ENCODE measurements at regions not wholly inside any gene's neighbourhood (a gene's known extent, or its start where the extent isn't known, plus 50 kb on each side); places are given as distances from the start of the nearest gene placed in this dataset.

DNA sequence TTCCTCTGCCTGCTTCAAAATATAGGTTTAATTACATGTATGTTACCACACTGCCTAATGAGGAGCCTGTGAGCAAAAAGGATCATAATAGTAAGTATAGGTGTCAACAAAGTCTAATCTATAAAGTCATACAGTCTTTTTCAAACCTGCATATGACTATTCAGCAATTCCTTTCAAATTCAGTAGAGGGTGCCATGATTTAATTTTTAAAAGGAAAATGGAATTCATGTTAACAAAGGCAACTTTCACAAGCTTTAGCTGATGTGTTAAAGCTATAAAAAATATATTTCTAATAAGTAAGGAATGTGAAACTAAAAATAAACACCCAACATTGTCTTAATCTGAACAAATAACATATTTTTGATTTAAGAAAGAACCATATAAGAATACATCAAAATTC, 52.1 kb downstream of the MPP7 start:
- Histone ChIP-seq H3K4me1 (ENCODE audit: insufficient read depth, low read length) (no peaks in the 10 kb centered on the region), H3K27me3 (ENCODE audit: insufficient read depth, low read length) (no peaks in the 10 kb centered on the region), H3K4me3 (ENCODE audit: low read length) (no peak overlapping the region), H3K36me3 (ENCODE audit: insufficient read depth, low read length) (no peaks in the 10 kb centered on the region), H3K9me3 (ENCODE audit: low read length) (no peaks in the 10 kb centered on the region), H2AFZ (ENCODE audit: low read depth, low read length) (no peak overlapping the region)

GRCh38 chr10:28250358-28250757, 52.5 kb downstream of the MPP7 start:
- no peak overlapping the region for H3K4me3 ChIP-seq (ENCODE audit: low read length)
- no peaks in the 10 kb centered on the region for H3K27me3 ChIP-seq (ENCODE audit: insufficient read depth, low read length)
- H3K9me3 ChIP-seq (ENCODE audit: low read length): no peaks in the 10 kb centered on the region
- no peaks in the 10 kb centered on the region for H3K4me1 ChIP-seq (ENCODE audit: insufficient read depth, low read length)
- H2AFZ ChIP-seq (ENCODE audit: low read depth, low read length): no peak overlapping the region
- no peaks in the 10 kb centered on the region for H3K36me3 ChIP-seq (ENCODE audit: insufficient read depth, low read length)

DNA sequence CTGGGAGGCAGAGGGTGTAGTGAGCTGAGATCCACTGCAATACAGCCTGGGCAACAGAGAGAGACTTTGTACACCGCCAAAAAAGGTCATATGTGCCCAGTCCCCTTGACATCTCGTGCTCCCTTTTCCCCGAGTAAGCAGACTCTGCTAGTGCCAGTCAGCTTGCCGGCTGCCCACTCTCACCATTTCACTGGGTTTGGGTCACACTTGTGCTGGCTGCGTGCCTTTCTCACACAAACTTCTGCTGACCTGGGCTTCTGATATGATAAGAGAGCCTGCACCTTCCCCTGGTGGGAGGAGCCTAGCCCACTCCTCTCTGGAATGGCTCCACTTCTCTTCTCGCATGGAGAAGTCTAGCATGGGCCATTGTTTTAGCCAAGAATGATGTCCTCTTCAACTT, 53.4 kb downstream of the MPP7 start:
- Histone ChIP-seq H3K27me3 (ENCODE audit: insufficient read depth, low read length) (no peaks in the 10 kb centered on the region), H2AFZ (ENCODE audit: low read depth, low read length) (no peak overlapping the region), H3K9me3 (ENCODE audit: low read length) (no peaks in the 10 kb centered on the region), H3K36me3 (ENCODE audit: insufficient read depth, low read length) (no peaks in the 10 kb centered on the region), H3K4me3 (ENCODE audit: low read length) (no peak overlapping the region), H3K4me1 (ENCODE audit: insufficient read depth, low read length) (no peaks in the 10 kb centered on the region)

DNA sequence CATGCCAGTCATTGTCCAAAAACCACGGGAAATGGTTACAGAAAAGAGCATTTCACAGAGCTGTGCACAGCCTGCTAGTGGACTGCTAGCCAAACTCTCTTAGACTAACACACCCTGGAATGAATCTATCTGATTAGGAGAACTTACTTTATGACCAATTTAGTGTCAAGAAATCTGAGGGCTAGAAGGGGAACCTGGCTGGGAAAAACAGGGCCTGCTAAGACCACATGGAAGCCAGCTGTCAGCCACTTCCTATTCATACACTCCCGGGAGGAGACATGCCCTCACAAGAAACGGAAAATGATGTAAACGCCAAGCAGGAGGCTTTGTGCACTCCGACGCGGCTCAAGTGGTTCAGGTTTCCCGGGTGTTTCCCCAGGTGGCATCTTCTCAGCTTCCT, 54.8 kb downstream of the MPP7 start:
- Histone ChIP-seq H3K4me1 (ENCODE audit: insufficient read depth, low read length) (no peaks in the 10 kb centered on the region), H3K27me3 (ENCODE audit: insufficient read depth, low read length) (no peaks in the 10 kb centered on the region), H3K36me3 (ENCODE audit: insufficient read depth, low read length) (no peaks in the 10 kb centered on the region), H3K4me3 (ENCODE audit: low read length) (no peak overlapping the region), H2AFZ (ENCODE audit: low read depth, low read length) (no peak overlapping the region), H3K9me3 (ENCODE audit: low read length) (no peaks in the 10 kb centered on the region)

DNA sequence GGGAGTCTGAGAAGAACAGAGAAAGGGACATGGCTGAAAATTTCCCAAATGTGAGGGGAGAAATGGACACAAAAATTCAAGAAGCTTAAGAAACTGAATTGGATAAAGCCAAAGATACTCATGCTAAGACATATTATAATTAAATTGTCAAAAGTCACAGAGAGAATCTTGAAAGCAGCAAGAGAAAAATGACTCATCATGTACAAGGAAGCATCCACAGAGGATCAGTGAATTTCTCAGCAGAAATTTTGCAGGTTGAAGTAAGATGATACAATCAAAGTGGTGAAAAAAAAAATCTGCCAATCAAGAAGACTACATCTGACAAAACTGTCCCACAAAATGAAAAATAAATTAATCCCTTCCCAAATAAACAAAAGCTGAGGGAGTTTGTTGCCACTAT, 56.8 kb downstream of the MPP7 start:
- Histone ChIP-seq H2AFZ (ENCODE audit: low read depth, low read length) (no peak overlapping the region), H3K9me3 (ENCODE audit: low read length) (no peaks in the 10 kb centered on the region), H3K4me3 (ENCODE audit: low read length) (no peak overlapping the region), H3K27me3 (ENCODE audit: insufficient read depth, low read length) (no peaks in the 10 kb centered on the region), H3K36me3 (ENCODE audit: insufficient read depth, low read length) (no peaks in the 10 kb centered on the region), H3K4me1 (ENCODE audit: insufficient read depth, low read length) (no peaks in the 10 kb centered on the region)

GRCh38 chr10:28243923-28244322, 58.9 kb downstream of the MPP7 start:
- Histone ChIP-seq H2AFZ (ENCODE audit: low read depth, low read length) (no peak overlapping the region), H3K4me1 (ENCODE audit: insufficient read depth, low read length) (no peaks in the 10 kb centered on the region), H3K27me3 (ENCODE audit: insufficient read depth, low read length) (no peaks in the 10 kb centered on the region), H3K4me3 (ENCODE audit: low read length) (no peak overlapping the region), H3K36me3 (ENCODE audit: insufficient read depth, low read length) (no peaks in the 10 kb centered on the region), H3K9me3 (ENCODE audit: low read length) (no peaks in the 10 kb centered on the region)

GRCh38 chr10:28242555-28243204, 60.2 kb downstream of the MPP7 start:
- Histone ChIP-seq H3K4me3 (ENCODE audit: low read length) (no peak overlapping the region), H3K36me3 (ENCODE audit: insufficient read depth, low read length) (no peaks in the 10 kb centered on the region), H3K27me3 (ENCODE audit: insufficient read depth, low read length) (no peaks in the 10 kb centered on the region), H3K9me3 (ENCODE audit: low read length) (no peaks in the 10 kb centered on the region), H3K4me1 (ENCODE audit: insufficient read depth, low read length) (no peaks in the 10 kb centered on the region), H2AFZ (ENCODE audit: low read depth, low read length) (no peak overlapping the region)

- no peaks in the 10 kb centered on the region for H3K4me1 ChIP-seq (ENCODE audit: insufficient read depth, low read length)
- no peaks in the 10 kb centered on the region for H3K9me3 ChIP-seq (ENCODE audit: low read length)
- no peaks in the 10 kb centered on the region for H3K36me3 ChIP-seq (ENCODE audit: insufficient read depth, low read length)
- H3K4me3 ChIP-seq (ENCODE audit: low read length): no peak overlapping the region
- H2AFZ ChIP-seq (ENCODE audit: low read depth, low read length): no peak overlapping the region
- no peaks in the 10 kb centered on the region for H3K27me3 ChIP-seq (ENCODE audit: insufficient read depth, low read length)
Observed at GRCh38 chr10:28241741-28242399, 61.0 kb downstream of the MPP7 start.

GRCh38 chr10:28240400-28240799, 62.5 kb downstream of the MPP7 start:
- Histone ChIP-seq H3K9me3 (ENCODE audit: low read length) (no peaks in the 10 kb centered on the region), H3K4me3 (ENCODE audit: low read length) (no peak overlapping the region), H3K36me3 (ENCODE audit: insufficient read depth, low read length) (no peaks in the 10 kb centered on the region), H2AFZ (ENCODE audit: low read depth, low read length) (no peak overlapping the region), H3K4me1 (ENCODE audit: insufficient read depth, low read length) (peaks cover 7% of the 10 kb centered on the region), H3K27me3 (ENCODE audit: insufficient read depth, low read length) (no peaks in the 10 kb centered on the region)

- H2AFZ ChIP-seq (ENCODE audit: low read depth, low read length): no peak overlapping the region
- H3K27me3 ChIP-seq (ENCODE audit: insufficient read depth, low read length): no peaks in the 10 kb centered on the region
- H3K4me3 ChIP-seq (ENCODE audit: low read length): no peak overlapping the region
- H3K36me3 ChIP-seq (ENCODE audit: insufficient read depth, low read length): no peaks in the 10 kb centered on the region
- peaks cover 7% of the 10 kb centered on the region for H3K4me1 ChIP-seq (ENCODE audit: insufficient read depth, low read length)
- no peaks in the 10 kb centered on the region for H3K9me3 ChIP-seq (ENCODE audit: low read length)
Observed at GRCh38 chr10:28236591-28236990, 66.3 kb downstream of the MPP7 start.

- Histone ChIP-seq H2AFZ (ENCODE audit: low read depth, low read length) (no peak overlapping the region), H3K27me3 (ENCODE audit: insufficient read depth, low read length) (no peaks in the 10 kb centered on the region), H3K4me1 (ENCODE audit: insufficient read depth, low read length) (no peaks in the 10 kb centered on the region), H3K36me3 (ENCODE audit: insufficient read depth, low read length) (no peaks in the 10 kb centered on the region), H3K4me3 (ENCODE audit: low read length) (no peak overlapping the region), H3K9me3 (ENCODE audit: low read length) (no peaks in the 10 kb centered on the region)
Observed at GRCh38 chr10:28220811-28221210, 82.1 kb downstream of the MPP7 start.

DNA sequence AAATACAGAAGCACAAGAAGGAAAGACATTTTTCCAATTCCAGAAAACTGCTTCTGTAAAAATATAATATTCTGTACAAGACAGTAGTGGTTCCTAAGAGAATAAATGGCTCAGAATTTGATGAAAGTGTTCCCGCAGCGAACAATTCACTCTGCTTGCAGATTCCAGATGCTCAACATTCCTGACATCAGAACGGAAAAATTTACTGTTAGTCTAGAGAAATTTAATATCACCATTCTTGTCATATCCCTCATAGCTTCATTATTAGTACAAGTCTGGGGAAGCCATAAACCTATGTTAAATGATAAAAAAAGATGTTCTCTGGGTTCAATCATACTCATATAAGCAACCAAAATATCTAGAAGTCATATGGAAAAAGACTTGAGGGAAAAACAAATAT, 83.6 kb downstream of the MPP7 start:
- Histone ChIP-seq H3K36me3 (ENCODE audit: insufficient read depth, low read length) (no peaks in the 10 kb centered on the region), H3K4me3 (ENCODE audit: low read length) (no peak overlapping the region), H3K4me1 (ENCODE audit: insufficient read depth, low read length) (no peaks in the 10 kb centered on the region), H3K9me3 (ENCODE audit: low read length) (no peaks in the 10 kb centered on the region), H2AFZ (ENCODE audit: low read depth, low read length) (no peak overlapping the region), H3K27me3 (ENCODE audit: insufficient read depth, low read length) (no peaks in the 10 kb centered on the region)

DNA sequence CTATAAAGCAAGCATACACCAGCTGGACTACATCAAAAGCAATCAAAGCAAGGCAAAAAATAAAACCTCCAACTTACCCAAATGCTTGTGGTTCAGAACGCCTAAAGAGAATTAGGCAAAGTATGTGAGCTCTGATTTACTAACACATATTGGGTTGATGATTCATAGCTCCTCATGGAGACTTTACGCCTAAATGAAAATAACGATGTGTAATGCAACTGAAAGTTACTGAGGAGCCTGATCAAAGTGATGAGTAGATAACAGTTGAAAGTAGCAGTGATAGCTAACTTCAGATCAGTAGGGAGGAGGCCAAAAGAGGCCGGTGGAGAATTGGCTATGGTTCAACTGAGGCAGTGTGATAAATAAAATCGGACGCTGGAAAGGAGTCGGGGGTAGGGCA, 85.0 kb downstream of the MPP7 start:
- Histone ChIP-seq H3K9me3 (ENCODE audit: low read length) (no peaks in the 10 kb centered on the region), H3K36me3 (ENCODE audit: insufficient read depth, low read length) (no peaks in the 10 kb centered on the region), H3K4me1 (ENCODE audit: insufficient read depth, low read length) (no peaks in the 10 kb centered on the region), H3K4me3 (ENCODE audit: low read length) (no peak overlapping the region), H3K27me3 (ENCODE audit: insufficient read depth, low read length) (no peaks in the 10 kb centered on the region), H2AFZ (ENCODE audit: low read depth, low read length) (no peak overlapping the region)

- H3K36me3 ChIP-seq (ENCODE audit: insufficient read depth, low read length): no peaks in the 10 kb centered on the region
Observed at GRCh38 chr10:28215930-28216329, 86.9 kb downstream of the MPP7 start.

More at GRCh38 chr10:28215930-28216329, 86.9 kb downstream of the MPP7 start:
- Histone ChIP-seq H2AFZ (ENCODE audit: low read depth, low read length) (no peak overlapping the region), H3K4me3 (ENCODE audit: low read length) (no peak overlapping the region), H3K27me3 (ENCODE audit: insufficient read depth, low read length) (no peaks in the 10 kb centered on the region), H3K4me1 (ENCODE audit: insufficient read depth, low read length) (no peaks in the 10 kb centered on the region), H3K9me3 (ENCODE audit: low read length) (no peaks in the 10 kb centered on the region)

All from neuron (in vitro differentiated cells).